Neuronal stem cell (in vitro differentiated cells): ENCODE measurements at regions not wholly inside any gene's neighbourhood (a gene's known extent, or its start where the extent isn't known, plus 50 kb on each side); places are given as distances from the start of the nearest gene placed in this dataset.
"Not testable (repeated sequence)": the region's sequence is repeated elsewhere in the genome, so short reads cannot be mapped to it uniquely, and the experiment has no call there.

Experiments used
- DNase-seq: peaks from one replicate; pipeline ENCODE4 v3.0.0-alpha.2; 2013; ENCODE audit warnings: low spot score
- H2AFZ ChIP-seq: one replicate; pipeline ENCODE4 v1.6.1; 2013; ENCODE audit warnings: mild to moderate bottlenecking, low read length, inconsistent platforms
- H2AK5ac ChIP-seq: 2 replicates; pipeline ENCODE4 v1.6.1; 2013; ENCODE audit warnings: low read depth, mild to moderate bottlenecking, inconsistent platforms, low read length, moderate library complexity, mixed read lengths
- H2BK120ac ChIP-seq: 2 replicates; pipeline ENCODE4 v1.6.1; 2013; ENCODE audit warnings: low read depth, mild to moderate bottlenecking, inconsistent platforms, low read length, moderate library complexity, mixed read lengths
- H2BK12ac ChIP-seq: one replicate; pipeline ENCODE4 v1.6.1; 2013; ENCODE audit warnings: low read length, inconsistent platforms
- H2BK15ac ChIP-seq: 2 replicates; pipeline ENCODE4 v1.6.1; 2013; ENCODE audit warnings: mild to moderate bottlenecking, low read length, inconsistent platforms, mixed read lengths
- H2BK5ac ChIP-seq: one replicate; pipeline ENCODE4 v1.6.1; 2013; ENCODE audit warnings: inconsistent platforms, mild to moderate bottlenecking, low read length, moderate library complexity
- H3K14ac ChIP-seq: one replicate; pipeline ENCODE4 v1.6.1; 2013; ENCODE audit warnings: low read length, inconsistent platforms
- H3K18ac ChIP-seq: 2 replicates; pipeline ENCODE4 v1.6.1; 2013; ENCODE audit warnings: low read length, inconsistent platforms
- H3K23ac ChIP-seq: 2 replicates; pipeline ENCODE4 v1.6.1; 2013; ENCODE audit warnings: low read depth, mild to moderate bottlenecking, mixed read lengths, low read length, inconsistent platforms; ENCODE audit not compliant: poor library complexity
- H3K27ac ChIP-seq: replicated peaks from 3 replicates; pipeline ENCODE4 v1.5.1; 2013; ENCODE audit warnings: low read length, inconsistent platforms
- H3K27me3 ChIP-seq, 3 experiments: 2 replicates each; pipeline ENCODE4 v1.6.1; 2013; ENCODE audit warnings: low read length in 3 of 3, mild to moderate bottlenecking in 2 of 3, inconsistent platforms in 1 of 3, low read depth in 1 of 3, mixed read lengths in 1 of 3, moderate library complexity in 1 of 3; ENCODE audit not compliant: control insufficient read depth in 3 of 3, insufficient read depth in 3 of 3
- H3K36me3 ChIP-seq, 2 donors: replicated peaks in 1 of 2; 2 replicates each; pipeline ENCODE4 v1.6.1; 2013; ENCODE audit warnings: low read length in 2 of 2; ENCODE audit not compliant: control insufficient read depth in 2 of 2, insufficient read depth in 2 of 2
- H3K4ac ChIP-seq: 2 replicates; pipeline ENCODE4 v1.6.1; 2013; ENCODE audit warnings: inconsistent platforms, mild to moderate bottlenecking, low read length, moderate library complexity
- H3K4me1 ChIP-seq, 2 donors: 1 replicate in 1 of 2; 2 replicates in 1 of 2; pipeline ENCODE4 v1.6.1; 2013; ENCODE audit warnings: low read length in 2 of 2, low read depth in 1 of 2; ENCODE audit not compliant: control insufficient read depth in 2 of 2, insufficient read depth in 1 of 2
- H3K4me2 ChIP-seq: one replicate; pipeline ENCODE4 v1.6.1; 2013; ENCODE audit warnings: mild to moderate bottlenecking, low read length, inconsistent platforms; ENCODE audit not compliant: insufficient read depth, poor library complexity, severe bottlenecking
- H3K4me3 ChIP-seq, 2 donors: 2 replicates each; pipeline ENCODE4 v1.5.1; 2013; ENCODE audit warnings: low read length in 2 of 2, mild to moderate bottlenecking in 2 of 2, inconsistent platforms in 1 of 2, moderate library complexity in 1 of 2
- H3K79me1 ChIP-seq: one replicate; pipeline ENCODE4 v1.6.1; 2013; ENCODE audit warnings: low read depth, mild to moderate bottlenecking, inconsistent platforms, low read length, moderate library complexity
- H3K9ac ChIP-seq: one replicate; pipeline ENCODE4 v1.6.1; 2013; ENCODE audit warnings: mild to moderate bottlenecking, low read depth, low read length, inconsistent platforms; ENCODE audit not compliant: poor library complexity
- H3K9me3 ChIP-seq, 2 donors: replicated peaks in 1 of 2; 2 replicates each; pipeline versions ENCODE3 to v1.6.1; 2013; ENCODE audit warnings: low read length in 2 of 2, mild to moderate bottlenecking in 2 of 2, inconsistent platforms in 1 of 2, low read depth in 1 of 2, mixed read lengths in 1 of 2, moderate library complexity in 1 of 2; ENCODE audit not compliant: control insufficient read depth in 2 of 2, insufficient read depth in 1 of 2
- H4K8ac ChIP-seq: one replicate; pipeline ENCODE4 v1.6.1; 2013; ENCODE audit warnings: low read depth, mild to moderate bottlenecking, inconsistent platforms, low read length, moderate library complexity
- H4K91ac ChIP-seq: one replicate; pipeline ENCODE4 v1.6.1; 2013; ENCODE audit warnings: low read length, low read depth, mild to moderate bottlenecking, inconsistent platforms; ENCODE audit not compliant: poor library complexity
- WGBS, 2 donors: extraction: QIAGEN DNeasy Blood & Tissue Kit; methylation state at CpG; one replicate each; pipeline ENCODE4 v1.1.7; 2013; ENCODE audit warnings: missing lambda C conversion rate in 2 of 2, mixed read lengths in 1 of 2; ENCODE audit not compliant: insufficient read length in 2 of 2, insufficient replicate concordance in 1 of 2; ENCODE audit errors: extremely low coverage in 2 of 2; 5-methylcytosine and 5-hydroxymethylcytosine counted together

- no peaks in the 10 kb centered on the region for H3K36me3 ChIP-seq
- H3K27ac ChIP-seq, result no peak overlapping the region
- no peak for DNase-seq
- no peak overlapping the region for H2AK5ac ChIP-seq
- H2BK5ac ChIP-seq, result no peak overlapping the region
- H2BK15ac ChIP-seq, result no peak overlapping the region
- H3K4me2 ChIP-seq, result no peak overlapping the region
- H3K18ac ChIP-seq, result no peak overlapping the region
- H3K14ac ChIP-seq, result no peak overlapping the region
- no peak overlapping the region for H3K9ac ChIP-seq
- no CpG with 5 or more reads among the region's 2 CpGs for WGBS, 2 donors
- no peak overlapping the region for H2BK12ac ChIP-seq
- H3K4me1 ChIP-seq, result no peaks in the 10 kb centered on the region
- no peaks in the 10 kb centered on the region for H3K9me3 ChIP-seq
- no peaks in the 10 kb centered on the region for H3K27me3 ChIP-seq
- H3K4me3 ChIP-seq, result no peak overlapping the region
- H4K8ac ChIP-seq, result no peak overlapping the region
- no peak overlapping the region for H2BK120ac ChIP-seq
- H3K4ac ChIP-seq, result no peak overlapping the region
- H3K79me1 ChIP-seq, result no peaks in the 10 kb centered on the region
- no peak overlapping the region for H4K91ac ChIP-seq
- H3K23ac ChIP-seq, result no peak overlapping the region
- H2AFZ ChIP-seq, result no peak overlapping the region
Measured at GRCh38 chrX:96502507-96502906, 182.1 kb upstream of the DIAPH2 start.

- not testable (repeated sequence) for H2BK15ac ChIP-seq, H3K18ac ChIP-seq, H2BK120ac ChIP-seq, H3K4me2 ChIP-seq, H3K79me1 ChIP-seq, H3K4me1 ChIP-seq, H4K8ac ChIP-seq, H2AFZ ChIP-seq, H3K4ac ChIP-seq, H3K4me3 ChIP-seq, H2BK5ac ChIP-seq, H3K36me3 ChIP-seq, H2BK12ac ChIP-seq, H3K14ac ChIP-seq, H3K27me3 ChIP-seq, DNase-seq, H3K27ac ChIP-seq, H4K91ac ChIP-seq, H2AK5ac ChIP-seq, H3K23ac ChIP-seq, H3K9ac ChIP-seq, H3K9me3 ChIP-seq
- WGBS, 2 donors, result no CpG with 5 or more reads among the region's 2 CpGs
Measured at GRCh38 chrX:96529386-96529785, 155.3 kb upstream of the DIAPH2 start.

- H3K18ac ChIP-seq, result no peak overlapping the region
- H3K27ac ChIP-seq, result no peak overlapping the region
- no peaks in the 10 kb centered on the region for H3K9me3 ChIP-seq
- no peak overlapping the region for H3K9ac ChIP-seq
- no peaks in the 10 kb centered on the region for H3K36me3 ChIP-seq
- H4K8ac ChIP-seq, result no peak overlapping the region
- H3K27me3 ChIP-seq, result no peaks in the 10 kb centered on the region
- H2BK5ac ChIP-seq, result no peak overlapping the region
- no peak overlapping the region for H2BK120ac ChIP-seq
- H3K4me2 ChIP-seq, result no peak overlapping the region
- no peaks in the 10 kb centered on the region for H3K4me1 ChIP-seq
- no peak overlapping the region for H4K91ac ChIP-seq
- H3K23ac ChIP-seq, result no peak overlapping the region
- H3K4me3 ChIP-seq, result no peak overlapping the region
- H3K79me1 ChIP-seq, result no peaks in the 10 kb centered on the region
- no peak overlapping the region for H2BK15ac ChIP-seq
- no peak overlapping the region for H3K14ac ChIP-seq
- no peak for DNase-seq
- no peak overlapping the region for H3K4ac ChIP-seq
- no CpG with 5 or more reads among the region's 12 CpGs for whole genome bisulfite sequencing, 2 donors
- no peak overlapping the region for H2AK5ac ChIP-seq
- no peak overlapping the region for H2BK12ac ChIP-seq
- H2AFZ ChIP-seq, result no peak overlapping the region
Measured at GRCh38 chrX:96538104-96538725, 146.4 kb upstream of the DIAPH2 start.

GRCh38 chrX:96540111-96540631, 144.5 kb upstream of the DIAPH2 start:
- Histone ChIP-seq H3K27me3 (no peaks in the 10 kb centered on the region), H3K18ac (no peak overlapping the region), H2BK5ac (no peak overlapping the region), H3K79me1 (no peaks in the 10 kb centered on the region), H3K4me2 (no peak overlapping the region), H3K9me3 (no peaks in the 10 kb centered on the region), H3K27ac (no peak overlapping the region), H2BK120ac (no peak overlapping the region), H2BK12ac (no peak overlapping the region), H4K8ac (no peak overlapping the region), H3K9ac (no peak overlapping the region), H3K4ac (no peak overlapping the region), H3K14ac (no peak overlapping the region), H3K4me1 (no peaks in the 10 kb centered on the region), H3K4me3 (no peak overlapping the region), H4K91ac (no peak overlapping the region), H2BK15ac (no peak overlapping the region), H3K36me3 (no peaks in the 10 kb centered on the region), H3K23ac (no peak overlapping the region), H2AK5ac (no peak overlapping the region), H2AFZ (no peak overlapping the region)
- DNase-seq, result no peak
- no CpG with 5 or more reads among the region's 2 CpGs for WGBS, 2 donors
